ENCODE measurements at regions not wholly inside any gene's neighbourhood (a gene's known extent, or its start where the extent isn't known, plus 50 kb on each side); places are given as distances from the start of the nearest gene placed in this dataset.

GRCh38 chr2:88811233-88811632 is 119.8 kb downstream of the RPIA start:
- Histone ChIP-seq H3K79me2 (ENCODE audit: insufficient read depth, low read length) (no peaks in the 10 kb centered on the region), H3K9me3 (ENCODE audit: control insufficient read depth in 1 of 2, insufficient read depth in 1 of 2, low read depth in 1 of 2, low read length in 2 of 2) (no peaks in the 10 kb centered on the region; a peak in 1 of 4 replicates), H3K27me3 (ENCODE audit: insufficient read depth, low read length) (peaks cover 21% of the 10 kb centered on the region; the same call in 1 of the 2 replicates), H3K4me2 (ENCODE audit: low read length) (no peak overlapping the region), H3K4me3 (replicated peaks in 1 of 2; ENCODE audit: low read depth in 1 of 2, low read length in 2 of 2) (no peak overlapping the region), H4K20me1 (ENCODE audit: insufficient read depth) (no peaks in the 10 kb centered on the region), H3K27ac (ENCODE audit: low read depth, low read length) (no peak overlapping the region), H2AFZ (ENCODE audit: low read depth, low read length, poor library complexity, severe bottlenecking) (no peak overlapping the region), H3K9ac (ENCODE audit: low read length) (no peak overlapping the region), H3K9me2 (ENCODE audit: insufficient read depth) (no peaks in the 10 kb centered on the region), H3K36me3 (ENCODE audit: control insufficient read depth in 1 of 2, insufficient read depth in 2 of 2, low read length in 2 of 2) (no peaks in the 10 kb centered on the region), H3K4me1 (ENCODE audit: control insufficient read depth in 1 of 2, insufficient read depth in 2 of 2, low read length in 2 of 2) (no peaks in the 10 kb centered on the region)
- BruUV-seq (replicated peaks) = no TSS peak
- RAD21 ChIA-PET (ENCODE audit: low non-redundant PET in 1 of 2, low total read pairs in 2 of 2, uncharacterized antibody in 2 of 2, unreplicated experiment in 2 of 2) = no interaction called here
- no peak for DNase-seq (ENCODE audit: low read depth, low spot score)
- CTCF ChIA-PET = interaction anchor here (1.2 kb wide), 1 partner anchor 20 kb away, joined by 3 read pairs; no protein-coding TSS in a partner anchor
- ATAC-seq = no peak
- intact Hi-C loops (cut with micrococcal nuclease) = no loop called here
- no peak for TF ChIP-seq ELF1 (IDR thresholded peaks at IDR 0.05; ENCODE audit: borderline replicate concordance, low read depth)
- TF ChIP-seq TCF7L2 (IDR thresholded peaks at IDR 0.05; ENCODE audit: borderline replicate concordance, extremely low read depth, insufficient read depth, insufficient read length) = no peak
- TF ChIP-seq FOSL1 (IDR thresholded peaks at IDR 0.05; ENCODE audit: low read depth) = no peak
- no peak for TF ChIP-seq ZFX (IDR thresholded peaks at IDR 0.05)
- TF ChIP-seq JUND (IDR thresholded peaks at IDR 0.05) = no peak
- no peak for TF ChIP-seq CBX3 (IDR thresholded peaks at IDR 0.05; ENCODE audit: low read depth)
- TF ChIP-seq SIN3A (IDR thresholded peaks at IDR 0.05; ENCODE audit: low read depth) = no peak
- no peak for TF ChIP-seq SRF (IDR thresholded peaks at IDR 0.05; ENCODE audit: low read depth)
- TF ChIP-seq CTCF (IDR thresholded peaks at IDR 0.05 in 2 of 3, conservative IDR thresholded peaks at IDR 0.05 in 1 of 3; ENCODE audit: borderline replicate concordance in 1 of 3, insufficient read depth in 1 of 3, low read depth in 2 of 3, low read length in 2 of 3) = no peak
- TF ChIP-seq EZH2phosphoT487 (IDR thresholded peaks at IDR 0.05; ENCODE audit: borderline replicate concordance) = no peak
- TF ChIP-seq EGR1 (IDR thresholded peaks at IDR 0.05; ENCODE audit: low read depth) = no peak
- TF ChIP-seq ZBTB33 (IDR thresholded peaks at IDR 0.05; ENCODE audit: extremely low read depth, insufficient replicate concordance, low read length) = no peak
- TF ChIP-seq RAD21 (IDR thresholded peaks at IDR 0.05; ENCODE audit: low read depth) = no peak
- TF ChIP-seq SP1 (IDR thresholded peaks at IDR 0.05; ENCODE audit: low read depth) = no peak
- no peak for TF ChIP-seq REST (IDR thresholded peaks at IDR 0.05; ENCODE audit: low read depth)
- TF ChIP-seq POLR2AphosphoS5 (IDR thresholded peaks at IDR 0.05; ENCODE audit: low read depth, low read length) = no peak
- POLR2A ChIA-PET = no interaction called here

All from HCT116 (cell line).